DOHH2 (cell line): ENCODE measurements at regions not wholly inside any gene's neighbourhood (a gene's known extent, or its start where the extent isn't known, plus 50 kb on each side); places are given as distances from the start of the nearest gene placed in this dataset.

ENCODE experiments used
- H3F3A ChIP-seq: fragments of 200-600 bp; sonication (generic), shearing (Covaris generic); 2 replicates; pipeline ENCODE4 v1.6.0; 2016; ENCODE audit warnings: antibody characterized with exemption, mild to moderate bottlenecking; ENCODE audit not compliant: control insufficient read depth, insufficient read depth
- H3K27ac ChIP-seq: fragments of 200-600 bp; sonication (generic); 2 replicates; pipeline ENCODE4 v1.5.1; 2014; ENCODE audit warnings: low read depth, mild to moderate bottlenecking, low read length, moderate library complexity
- H3K27me3 ChIP-seq: fragments of 200-600 bp; sonication (generic); 2 replicates; pipeline ENCODE4 v1.6.1; 2014; ENCODE audit warnings: mild to moderate bottlenecking, low read length, mixed read lengths; ENCODE audit not compliant: control insufficient read depth
- H3K36me3 ChIP-seq: fragments of 200-600 bp; sonication (generic); 2 replicates; pipeline ENCODE4 v1.6.1; 2014; ENCODE audit warnings: mild to moderate bottlenecking, low read length, moderate library complexity, mixed read lengths; ENCODE audit not compliant: control insufficient read depth
- H3K4me1 ChIP-seq: fragments of 200-600 bp; sonication (generic); 2 replicates; pipeline ENCODE4 v1.6.1; 2014; ENCODE audit warnings: mild to moderate bottlenecking, low read length, mixed read lengths; ENCODE audit not compliant: control insufficient read depth
- H3K4me2 ChIP-seq: fragments of 200-600 bp; sonication (generic); 2 replicates; pipeline ENCODE4 v1.6.0; 2014; ENCODE audit warnings: mild to moderate bottlenecking, low read length, moderate library complexity
- H3K4me3 ChIP-seq: fragments of 200-600 bp; sonication (generic); 2 replicates; pipeline ENCODE4 v1.5.1; 2014; ENCODE audit warnings: mild to moderate bottlenecking, low read length, mixed read lengths
- H3K79me2 ChIP-seq: fragments of 200-600 bp; sonication (generic); 2 replicates; pipeline ENCODE4 v1.6.1; 2014; ENCODE audit warnings: mild to moderate bottlenecking, low read length, mixed read lengths; ENCODE audit not compliant: control insufficient read depth
- H3K9me2 ChIP-seq: fragments of 200-600 bp; sonication (generic); replicated peaks from 2 replicates; pipeline ENCODE4 v1.6.1; 2014; ENCODE audit warnings: mild to moderate bottlenecking, low read length, mixed read lengths; ENCODE audit not compliant: control insufficient read depth
- H3K9me3 ChIP-seq: fragments of 200-600 bp; sonication (generic); 2 replicates; pipeline ENCODE4 v1.6.1; 2014; ENCODE audit warnings: antibody characterized with exemption, low read length, mixed read lengths; ENCODE audit not compliant: control insufficient read depth, insufficient read depth
- H4K20me1 ChIP-seq: fragments of 200-600 bp; sonication (generic); 2 replicates; pipeline ENCODE4 v1.6.0; 2014; ENCODE audit warnings: low read depth, mild to moderate bottlenecking, antibody characterized with exemption, low read length, moderate library complexity; ENCODE audit not compliant: control insufficient read depth, insufficient read depth
- EZH2phosphoT487 ChIP-seq: fragments of 200-600 bp; sonication (generic); IDR thresholded peaks from 2 replicates; pipeline ENCODE4 v1.6.1; 2017; ENCODE audit warnings: borderline replicate concordance, mild to moderate bottlenecking, antibody characterized with exemption, low read length, moderate library complexity, mixed read lengths
- TF ChIP-seq, protein P1 (sequence below): fragments of 200-600 bp; sonication (generic); IDR thresholded peaks from one replicate; pipeline ENCODE4 v1.5.1; 2014; ENCODE audit warnings: antibody characterized with exemption, mild to moderate bottlenecking, low read depth, low read length; ENCODE audit not compliant: poor library complexity, severe bottlenecking

DNA sequence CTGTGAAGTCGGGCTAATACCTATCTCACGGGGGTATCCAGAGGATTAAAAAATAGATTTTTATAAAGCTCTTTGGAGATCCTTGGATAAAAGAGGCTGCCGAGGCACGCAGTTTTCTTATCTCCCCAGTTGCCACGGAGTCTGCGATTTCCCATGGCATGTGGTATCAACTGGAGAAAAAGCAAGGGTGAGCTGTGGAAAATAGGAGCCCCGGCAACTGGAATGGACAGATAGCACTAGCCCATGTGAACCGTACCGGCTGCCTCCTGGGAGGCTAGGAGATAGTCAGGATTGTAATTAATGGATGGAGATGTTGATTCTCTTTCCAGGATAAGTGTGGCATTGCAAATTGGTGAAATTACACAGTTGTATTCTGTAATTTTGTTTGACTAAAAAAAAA is 407.6 kb upstream of the KCNH7 start:
- Histone ChIP-seq H3K4me1 (no peaks in the 10 kb centered on the region), H3K4me2 (no peak overlapping the region), H3K27ac (no peak overlapping the region), H3K9me2 (no peaks in the 10 kb centered on the region), H3K4me3 (no peak overlapping the region), H4K20me1 (no peaks in the 10 kb centered on the region), H3K9me3 (no peaks in the 10 kb centered on the region), H3F3A (no peaks in the 10 kb centered on the region), H3K79me2 (no peaks in the 10 kb centered on the region), H3K27me3 (no peaks in the 10 kb centered on the region), H3K36me3 (no peaks in the 10 kb centered on the region)
- TF ChIP-seq, protein P1, sequence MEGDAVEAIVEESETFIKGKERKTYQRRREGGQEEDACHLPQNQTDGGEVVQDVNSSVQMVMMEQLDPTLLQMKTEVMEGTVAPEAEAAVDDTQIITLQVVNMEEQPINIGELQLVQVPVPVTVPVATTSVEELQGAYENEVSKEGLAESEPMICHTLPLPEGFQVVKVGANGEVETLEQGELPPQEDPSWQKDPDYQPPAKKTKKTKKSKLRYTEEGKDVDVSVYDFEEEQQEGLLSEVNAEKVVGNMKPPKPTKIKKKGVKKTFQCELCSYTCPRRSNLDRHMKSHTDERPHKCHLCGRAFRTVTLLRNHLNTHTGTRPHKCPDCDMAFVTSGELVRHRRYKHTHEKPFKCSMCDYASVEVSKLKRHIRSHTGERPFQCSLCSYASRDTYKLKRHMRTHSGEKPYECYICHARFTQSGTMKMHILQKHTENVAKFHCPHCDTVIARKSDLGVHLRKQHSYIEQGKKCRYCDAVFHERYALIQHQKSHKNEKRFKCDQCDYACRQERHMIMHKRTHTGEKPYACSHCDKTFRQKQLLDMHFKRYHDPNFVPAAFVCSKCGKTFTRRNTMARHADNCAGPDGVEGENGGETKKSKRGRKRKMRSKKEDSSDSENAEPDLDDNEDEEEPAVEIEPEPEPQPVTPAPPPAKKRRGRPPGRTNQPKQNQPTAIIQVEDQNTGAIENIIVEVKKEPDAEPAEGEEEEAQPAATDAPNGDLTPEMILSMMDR = no peak
- no peak for TF ChIP-seq EZH2phosphoT487

DNA sequence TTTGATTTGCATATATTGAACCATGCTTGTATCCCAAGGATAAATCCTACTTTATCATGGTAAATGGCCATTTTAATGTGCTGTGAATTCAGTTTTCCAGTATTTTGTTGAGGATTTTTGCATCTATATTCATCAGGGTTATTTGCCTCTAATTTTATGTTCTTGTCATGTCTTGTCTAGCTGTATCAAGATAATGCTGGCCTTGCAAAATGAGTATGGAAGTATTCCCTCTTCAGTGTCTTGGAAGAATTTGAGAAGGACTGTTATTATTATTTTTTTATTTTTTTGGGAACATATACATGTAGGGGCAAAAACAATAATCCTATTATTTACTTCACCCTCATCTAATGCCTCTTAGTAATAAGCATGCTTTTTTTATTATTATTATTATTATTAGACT is 398.0 kb upstream of the KCNH7 start:
- Histone ChIP-seq H3K27ac (no peak overlapping the region), H3K79me2 (no peaks in the 10 kb centered on the region), H3K9me2 (no peaks in the 10 kb centered on the region), H3K36me3 (no peaks in the 10 kb centered on the region), H3K27me3 (no peaks in the 10 kb centered on the region), H3K4me1 (no peaks in the 10 kb centered on the region), H3F3A (no peaks in the 10 kb centered on the region), H3K9me3 (peaks cover 3% of the 10 kb centered on the region; the same call in 1 of the 2 replicates), H3K4me2 (no peak overlapping the region), H4K20me1 (no peaks in the 10 kb centered on the region), H3K4me3 (no peak overlapping the region)
- TF ChIP-seq, protein P1 = no peak
- no peak for TF ChIP-seq EZH2phosphoT487

DNA sequence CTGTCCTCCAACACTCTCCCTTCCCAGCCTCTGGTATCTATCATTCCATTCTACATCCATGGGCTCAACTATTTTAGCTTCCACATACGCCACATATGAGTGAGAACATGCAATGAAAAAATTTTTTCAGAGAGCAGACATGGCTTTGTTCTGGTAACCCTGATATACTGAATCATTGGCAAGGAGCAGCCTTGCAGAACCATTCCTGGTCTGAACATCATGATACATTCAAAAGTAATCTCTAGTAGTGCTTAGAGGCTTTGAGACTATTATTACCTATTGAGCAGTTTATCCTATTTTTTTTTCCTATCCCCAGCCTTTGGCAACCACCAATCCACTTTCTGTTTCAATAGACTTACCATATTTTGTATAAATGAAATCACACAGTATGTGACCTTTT is 393.1 kb upstream of the KCNH7 start:
- H3F3A ChIP-seq = no peaks in the 10 kb centered on the region
- no peak overlapping the region for H3K4me3 ChIP-seq
- H3K9me2 ChIP-seq = no peaks in the 10 kb centered on the region
- H3K4me2 ChIP-seq = no peak overlapping the region
- H3K27ac ChIP-seq = no peak overlapping the region
- TF ChIP-seq EZH2phosphoT487 = no peak
- TF ChIP-seq, protein P1 = no peak
- no peaks in the 10 kb centered on the region for H4K20me1 ChIP-seq
- no peaks in the 10 kb centered on the region for H3K36me3 ChIP-seq
- no peaks in the 10 kb centered on the region for H3K4me1 ChIP-seq
- no peaks in the 10 kb centered on the region for H3K9me3 ChIP-seq
- no peaks in the 10 kb centered on the region for H3K79me2 ChIP-seq
- H3K27me3 ChIP-seq = no peaks in the 10 kb centered on the region

DNA sequence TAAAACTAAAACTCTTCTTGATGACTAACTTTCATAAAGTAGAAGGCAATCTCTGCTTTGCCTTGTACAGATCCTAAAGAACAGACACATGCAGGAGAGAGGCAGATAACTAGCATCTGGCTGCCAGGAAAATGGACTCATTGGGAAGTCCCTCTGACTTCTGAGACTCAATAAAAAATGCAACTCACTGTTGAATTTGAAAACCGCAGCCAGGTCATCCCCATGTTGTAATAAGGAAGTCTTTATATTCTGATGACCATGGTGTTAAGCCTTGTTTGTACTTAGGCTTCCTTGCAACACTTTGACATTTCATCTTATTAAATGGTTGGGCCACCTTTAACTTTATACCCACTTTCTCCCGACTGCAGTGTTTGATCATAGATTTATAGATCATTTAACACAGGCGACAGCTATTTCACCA is 375.1 kb upstream of the KCNH7 start:
- TF ChIP-seq EZH2phosphoT487 = no peak
- TF ChIP-seq, protein P1 = no peak
- Histone ChIP-seq H3K4me1 (no peaks in the 10 kb centered on the region), H3K79me2 (no peaks in the 10 kb centered on the region), H4K20me1 (no peaks in the 10 kb centered on the region), H3K36me3 (no peaks in the 10 kb centered on the region), H3F3A (no peaks in the 10 kb centered on the region), H3K27ac (no peak overlapping the region), H3K9me3 (no peaks in the 10 kb centered on the region), H3K4me3 (no peak overlapping the region), H3K27me3 (no peaks in the 10 kb centered on the region), H3K4me2 (no peak overlapping the region), H3K9me2 (no peaks in the 10 kb centered on the region)
